ENCODE measurements at regions not wholly inside any gene's neighbourhood (a gene's known extent, or its start where the extent isn't known, plus 50 kb on each side); places are given as distances from the start of the nearest gene placed in this dataset.

GRCh38 chr14:53539489-53540126, 386.5 kb upstream of the DDHD1 start:
- DNase-seq (ENCODE audit: low spot score) = peak; percentile 65
- TF ChIP-seq CTCF (IDR thresholded peaks at IDR 0.05; ENCODE audit: extremely low read depth, missing control alignments) = peak; percentile 60

- TF ChIP-seq CTCF (IDR thresholded peaks at IDR 0.05; ENCODE audit: extremely low read depth, missing control alignments) = no peak
- no peak for DNase-seq (ENCODE audit: low spot score)
Measured at GRCh38 chr14:53538316-53538881, 385.3 kb upstream of the DDHD1 start.

- no peak for DNase-seq (ENCODE audit: low spot score)
- TF ChIP-seq CTCF (IDR thresholded peaks at IDR 0.05; ENCODE audit: extremely low read depth, missing control alignments) = no peak
Measured at GRCh38 chr14:53537422-53538315, 384.5 kb upstream of the DDHD1 start.

GRCh38 chr14:53536446-53536845, 383.3 kb upstream of the DDHD1 start:
- TF ChIP-seq CTCF (IDR thresholded peaks at IDR 0.05; ENCODE audit: extremely low read depth, missing control alignments) = no peak
- no peak for DNase-seq (ENCODE audit: low spot score)

GRCh38 chr14:53534841-53535240, 381.7 kb upstream of the DDHD1 start:
- DNase-seq (ENCODE audit: low spot score) = no peak
- TF ChIP-seq CTCF (IDR thresholded peaks at IDR 0.05; ENCODE audit: extremely low read depth, missing control alignments) = no peak

- no peak for DNase-seq (ENCODE audit: low spot score)
- TF ChIP-seq CTCF (IDR thresholded peaks at IDR 0.05; ENCODE audit: extremely low read depth, missing control alignments) = no peak
Measured at GRCh38 chr14:53533384-53533970, 380.4 kb upstream of the DDHD1 start.

- no peak for DNase-seq (ENCODE audit: low spot score)
- TF ChIP-seq CTCF (IDR thresholded peaks at IDR 0.05; ENCODE audit: extremely low read depth, missing control alignments) = no peak
Measured at GRCh38 chr14:53532853-53533252, 379.7 kb upstream of the DDHD1 start.

Measured in GM20000 (cell line).